ENCODE measurements at regions not wholly inside any gene's neighbourhood (a gene's known extent, or its start where the extent isn't known, plus 50 kb on each side); places are given as distances from the start of the nearest gene placed in this dataset.

DNA sequence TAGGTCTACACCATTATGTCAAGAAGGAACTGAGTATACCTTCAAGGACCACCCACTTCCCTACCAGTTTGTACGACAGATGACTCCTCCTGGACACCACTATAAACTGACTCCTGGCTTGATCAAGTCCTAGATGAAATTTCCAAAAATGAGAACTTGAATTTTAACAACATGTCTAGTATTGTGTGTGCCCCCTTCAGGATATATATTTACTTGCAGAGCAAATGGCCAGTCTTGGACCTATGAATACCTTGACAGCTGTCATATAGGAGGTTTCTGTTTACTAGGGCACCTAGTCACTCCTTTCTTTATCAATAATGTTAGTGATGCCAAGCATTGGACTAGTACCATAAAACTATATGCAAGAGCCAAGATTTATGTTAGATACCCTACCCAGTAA lies 94.1 kb upstream of the TMEM26 start:
- no peak for DNase-seq (ENCODE audit: low spot score)

DNA sequence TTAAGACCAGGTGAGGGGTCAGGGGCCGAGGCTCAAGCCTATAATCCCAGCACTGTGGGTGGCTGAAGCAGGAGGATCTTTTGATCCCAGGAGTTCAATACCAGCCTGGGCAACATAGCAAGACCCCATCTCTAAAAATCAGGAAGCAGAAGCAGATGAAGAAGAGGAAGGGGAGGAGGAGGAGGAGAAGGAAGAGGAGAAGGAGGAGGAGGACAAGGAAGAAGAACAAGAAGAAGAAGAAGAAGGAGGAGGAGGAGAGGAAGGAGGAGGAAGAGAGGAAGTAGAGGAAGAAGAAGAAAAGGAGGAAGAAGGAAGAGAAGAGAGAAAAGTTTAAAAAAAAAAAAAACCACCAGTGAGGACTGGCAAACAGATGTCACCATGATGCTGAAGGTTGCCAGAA lies 92.0 kb upstream of the TMEM26 start:
- DNase-seq (ENCODE audit: low spot score): no peak

DNA sequence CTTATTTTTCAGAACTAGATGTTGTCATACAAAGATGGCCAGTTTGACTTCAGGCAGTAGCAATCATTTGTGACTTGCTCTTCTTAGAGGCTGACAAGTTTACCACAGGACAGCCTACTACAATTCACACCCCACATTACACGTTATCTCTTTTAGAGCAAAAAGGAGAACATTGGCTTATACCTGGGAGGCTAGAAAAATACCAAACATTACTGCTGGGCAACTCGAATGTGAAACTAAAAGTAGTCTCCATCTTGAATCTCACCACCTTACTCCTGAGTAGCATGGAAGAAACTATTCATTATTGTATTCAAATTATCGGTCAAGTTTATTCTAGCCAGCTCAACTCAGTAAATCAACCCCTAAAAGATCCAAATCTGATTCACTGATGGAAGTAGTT lies 90.7 kb upstream of the TMEM26 start:
- DNase-seq (ENCODE audit: low spot score): no peak

DNA sequence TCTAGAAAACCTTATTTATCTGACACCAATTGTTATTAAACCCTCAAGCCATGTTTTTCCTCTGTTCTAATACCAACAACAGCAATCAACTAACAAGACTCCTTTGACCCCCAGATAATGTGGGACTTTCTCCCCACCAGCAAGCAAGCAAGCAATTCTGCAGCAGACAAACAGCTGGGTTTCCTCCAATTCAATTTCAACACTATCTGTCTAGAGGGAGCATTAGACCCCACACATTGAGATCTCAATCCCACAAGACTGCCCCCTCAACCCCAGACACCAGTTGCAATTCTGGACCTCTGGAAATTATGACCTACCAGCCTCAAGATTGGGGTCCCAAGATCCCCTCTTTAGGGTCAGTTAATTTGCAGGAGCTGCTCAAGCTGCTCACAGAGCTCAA lies 89.4 kb upstream of the TMEM26 start:
- DNase-seq (ENCODE audit: low spot score): no peak

DNA sequence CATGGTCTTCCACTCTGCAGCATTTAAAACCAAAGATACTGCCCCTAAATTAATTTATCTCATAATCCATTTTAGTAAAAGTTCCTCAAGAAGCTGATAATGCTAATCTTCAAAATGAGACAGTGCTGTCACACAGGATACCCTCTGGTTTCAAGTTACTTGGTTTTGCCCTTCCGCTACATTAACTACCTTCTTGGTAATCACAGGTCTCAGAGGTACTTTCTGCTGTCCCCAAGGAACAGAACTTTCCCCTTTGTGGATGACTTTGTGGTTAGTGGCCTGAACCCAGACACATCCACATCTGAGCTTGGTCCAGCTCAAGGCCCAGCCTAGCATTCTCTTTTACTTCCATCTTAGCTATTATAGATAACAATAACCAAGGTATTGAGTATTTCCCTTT lies 88.8 kb upstream of the TMEM26 start:
- no peak for DNase-seq (ENCODE audit: low spot score)

DNA sequence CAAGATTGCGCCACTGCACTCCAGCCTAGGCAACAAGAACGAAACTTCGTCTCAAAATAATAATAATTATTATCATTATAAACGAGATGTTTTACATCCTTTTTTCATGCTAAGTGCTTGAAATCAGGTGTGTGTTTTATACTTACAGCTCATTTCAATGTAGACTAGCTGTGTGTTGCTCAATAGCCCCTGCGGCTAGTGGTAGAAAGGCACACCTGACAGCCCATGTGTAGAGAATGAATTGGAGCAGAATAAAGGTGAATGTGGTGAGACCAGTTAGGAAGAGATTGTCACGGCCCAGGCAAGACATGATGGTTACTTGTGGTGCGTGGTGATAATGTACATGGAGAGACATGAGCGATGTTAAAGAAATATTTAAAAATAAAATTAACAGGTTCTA lies 86.7 kb upstream of the TMEM26 start:
- no peak for DNase-seq (ENCODE audit: low spot score)

DNA sequence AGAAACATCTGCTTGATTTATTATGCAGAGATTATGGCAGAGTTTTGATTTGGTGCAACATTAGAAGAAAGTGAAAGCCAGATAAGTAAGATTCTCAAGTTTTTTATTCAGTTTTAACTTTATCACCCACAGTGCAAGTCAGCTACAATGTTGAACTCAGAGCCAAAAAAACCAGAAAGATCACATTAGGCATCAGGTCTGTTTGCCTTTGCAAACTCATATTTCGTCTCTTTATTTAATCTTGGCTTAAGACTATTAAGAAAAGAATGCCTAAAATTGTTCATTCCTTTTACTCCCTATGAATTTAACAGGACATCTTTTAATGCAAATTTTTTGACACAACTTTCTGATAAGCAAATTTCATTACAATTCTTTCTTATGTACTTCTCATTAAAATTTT lies 76.0 kb upstream of the TMEM26 start:
- no peak for DNase-seq (ENCODE audit: low spot score)

DNA sequence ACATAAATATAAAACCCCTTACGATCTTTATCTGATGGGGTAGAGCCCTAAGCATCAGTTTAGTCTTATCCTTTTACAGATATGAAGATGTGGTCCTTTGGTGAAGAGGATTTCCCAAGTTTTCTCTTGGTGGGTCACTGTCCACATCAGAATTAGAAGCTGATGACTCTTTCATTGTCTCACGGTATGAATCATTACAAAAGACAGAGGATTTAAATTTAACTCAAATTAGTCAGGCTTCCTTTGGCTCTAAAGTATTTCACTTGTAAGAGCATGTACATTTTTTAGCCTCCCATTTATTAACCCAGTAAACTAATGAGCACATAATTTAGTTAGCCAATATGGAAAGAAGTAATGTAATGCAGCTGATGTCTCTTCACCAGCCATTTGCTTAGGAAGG lies 49.9 kb upstream of the TMEM26 start:
- DNase-seq (ENCODE audit: low spot score): peak; percentile 69
